Spleen (tissue), 11 donors: ENCODE measurements at regions not wholly inside any gene's neighbourhood (a gene's known extent, or its start where the extent isn't known, plus 50 kb on each side); places are given as distances from the start of the nearest gene placed in this dataset.
"Not testable (repeated sequence)": the region's sequence is repeated elsewhere in the genome, so short reads cannot be mapped to it uniquely, and the experiment has no call there.

Source experiments
- DNase-seq: peaks from one replicate; pipeline ENCODE4 v3.0.0-alpha.2; 2020
- H3K27ac ChIP-seq, 8 donors: fragments of 200-600 bp; sonication (generic) in 7 of 8; 1 replicate in 4 of 8; 2 replicates in 4 of 8; pipeline versions ENCODE4 v1.5.0 to v1.8.0; 2016 to 2021; ENCODE audit warnings: inconsistent platforms in 4 of 8, mild to moderate bottlenecking in 4 of 8, moderate library complexity in 1 of 8
- H3K27me3 ChIP-seq, 7 donors: fragments of 200-600 bp; sonication (generic) in 6 of 7; replicated peaks in 1 of 7; 1 replicate in 4 of 7; 2 replicates in 3 of 7; pipeline versions ENCODE4 v1.5.0 to v1.8.0; 2016 to 2021; ENCODE audit warnings: inconsistent platforms in 3 of 7, mild to moderate bottlenecking in 1 of 7
- H3K36me3 ChIP-seq, 6 donors: fragments of 200-600 bp; sonication (generic) in 5 of 6; 1 replicate in 4 of 6; 2 replicates in 2 of 6; pipeline versions ENCODE4 v1.5.0 to v1.8.0; 2016 to 2021; ENCODE audit warnings: inconsistent platforms in 2 of 6
- H3K4me1 ChIP-seq, 6 donors: fragments of 200-600 bp; sonication (generic) in 5 of 6; 1 replicate in 3 of 6; 2 replicates in 3 of 6; pipeline versions ENCODE4 v1.5.0 to v1.8.0; 2016 to 2021; ENCODE audit warnings: inconsistent platforms in 3 of 6
- H3K4me3 ChIP-seq, 8 donors: fragments of 200-600 bp; sonication (generic) in 7 of 8; 1 replicate in 4 of 8; 2 replicates in 4 of 8; pipeline versions ENCODE4 v1.5.0 to v1.8.0; 2016 to 2021; ENCODE audit warnings: inconsistent platforms in 4 of 8, mild to moderate bottlenecking in 4 of 8, moderate library complexity in 2 of 8
- H3K9me3 ChIP-seq, 8 donors: fragments of 200-600 bp; sonication (generic) in 7 of 8; 1 replicate in 4 of 8; 2 replicates in 4 of 8; pipeline versions ENCODE4 v1.5.0 to v1.8.0; 2016 to 2021; ENCODE audit warnings: inconsistent platforms in 4 of 8
- POLR2A ChIP-seq, 3 donors: fragments of 450-650 bp; IDR thresholded peaks; one replicate each; pipeline ENCODE4 v1.5.1; 2017; ENCODE audit warnings: antibody characterized with exemption in 3 of 3, mild to moderate bottlenecking in 1 of 3
- POLR2AphosphoS5 ChIP-seq, 3 donors: sonication (generic); formaldehyde crosslinking; IDR thresholded peaks; one replicate each; pipeline ENCODE4 v1.5.1; 2017; ENCODE audit warnings: antibody characterized with exemption in 3 of 3
- WGBS, 5 donors: extraction: QIAGEN DNeasy Blood & Tissue Kit in 3 of 5; methylation state at CpG; one replicate each; pipeline versions ENCODE4 v1.1.5 to v1.1.7; 2013 to 2018; 5-methylcytosine and 5-hydroxymethylcytosine counted together
- intact Hi-C: fragments of 100-400 bp; cut with DNase I; formaldehyde crosslinking; loops from one replicate; pipeline ENCODE4 v1.15.0; 2023; ENCODE audit warnings: low total_unique reads
- TF ChIP-seq, protein P1 (sequence below), 11 experiments: fragments of 200-600 bp in 7 of 11; fragments of 450-650 bp in 4 of 11; sonication (generic) in 4 of 11; IDR thresholded peaks in 8 of 11; conservative IDR thresholded peaks in 3 of 11; 1 replicate in 7 of 11; 2 replicates in 4 of 11; pipeline versions ENCODE4 v1.4.0 to v1.8.0; 2016 to 2021; ENCODE audit warnings: antibody characterized with exemption in 11 of 11, inconsistent platforms in 4 of 11, mild to moderate bottlenecking in 1 of 11
- donor health status: healthy with polysubstance abuse.
- donor health status: DM: no; HTN: no; CAD: no; lungs with moderate emphysema.
- donor health status: DM: no; HTN: no; CAD: no.
- donor health status: Bipolar disorder and iron deficiency.
- donor health status: healthy.
- donor health status: DM: no; HTN: no; CAD: no.
- donor health status: DM: yes; HTN: yes; CAD: no.

GRCh38 chr9:64071358-64072253 lies 1213.4 kb downstream of the FOXD4L5 start:
- H3K27me3 ChIP-seq, H3K27ac ChIP-seq, H3K4me1 ChIP-seq, DNase-seq, H3K36me3 ChIP-seq, H3K4me3 ChIP-seq, intact Hi-C loops: not testable (repeated sequence)
- H3K9me3 ChIP-seq: peaks cover 0 to 29% (median 7%) of the 10 kb centered on the region in 8 donors
- 70 to 79% (median 74%) methylated on average over 43 to 72 of the region's 72 CpGs for WGBS, 5 donors

GRCh38 chr9:64070611-64071357 lies 1214.2 kb downstream of the FOXD4L5 start:
- peaks cover 0 to 33% (median 7%) of the 10 kb centered on the region in 8 donors for H3K9me3 ChIP-seq
- H3K36me3 ChIP-seq, H3K4me3 ChIP-seq, DNase-seq, H3K4me1 ChIP-seq, H3K27ac ChIP-seq, intact Hi-C loops, H3K27me3 ChIP-seq: not testable (repeated sequence)
- 77 to 87% (median 78%) methylated on average over 30 to 39 of the region's 39 CpGs for WGBS, 5 donors

- WGBS, 5 donors: 82 to 93% (median 88%) methylated on average over 7 to 13 of the region's 13 CpGs
These were observed 1214.9 kb downstream of the FOXD4L5 start for GRCh38 chr9:64070083-64070482.

DNA sequence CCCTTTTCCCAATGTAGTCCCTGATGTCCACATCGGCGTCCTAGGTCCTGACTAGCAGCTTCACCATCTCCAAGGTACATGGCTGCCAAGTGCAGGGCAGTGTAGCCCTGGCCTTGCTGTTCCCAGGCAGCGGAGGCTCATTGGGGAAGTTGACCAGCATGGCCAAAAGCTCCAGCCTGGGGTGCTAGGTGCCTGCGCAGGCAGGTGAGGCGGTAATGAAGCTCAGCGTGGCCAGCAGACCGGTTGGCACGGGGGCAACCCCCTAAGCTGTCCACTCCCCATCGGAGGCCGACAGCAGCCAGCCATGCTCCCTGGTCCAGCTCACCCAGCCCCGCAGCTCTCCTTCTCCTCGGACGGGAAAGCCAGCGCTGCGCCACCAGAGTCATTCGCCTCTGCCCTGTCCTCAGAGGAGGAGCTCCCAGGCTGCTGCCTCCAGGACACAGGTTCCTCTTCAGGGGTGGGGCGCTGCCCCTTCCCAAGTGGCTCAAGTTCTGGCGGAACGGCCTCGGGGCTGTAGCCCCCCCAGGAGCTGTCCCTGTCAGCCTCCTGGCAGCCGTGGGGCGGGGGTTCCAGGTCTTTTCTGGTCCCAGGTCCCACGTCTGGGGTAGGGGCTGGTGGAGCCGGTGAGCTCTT lies 1218.2 kb downstream of the FOXD4L5 start:
- TF ChIP-seq, protein P1, sequence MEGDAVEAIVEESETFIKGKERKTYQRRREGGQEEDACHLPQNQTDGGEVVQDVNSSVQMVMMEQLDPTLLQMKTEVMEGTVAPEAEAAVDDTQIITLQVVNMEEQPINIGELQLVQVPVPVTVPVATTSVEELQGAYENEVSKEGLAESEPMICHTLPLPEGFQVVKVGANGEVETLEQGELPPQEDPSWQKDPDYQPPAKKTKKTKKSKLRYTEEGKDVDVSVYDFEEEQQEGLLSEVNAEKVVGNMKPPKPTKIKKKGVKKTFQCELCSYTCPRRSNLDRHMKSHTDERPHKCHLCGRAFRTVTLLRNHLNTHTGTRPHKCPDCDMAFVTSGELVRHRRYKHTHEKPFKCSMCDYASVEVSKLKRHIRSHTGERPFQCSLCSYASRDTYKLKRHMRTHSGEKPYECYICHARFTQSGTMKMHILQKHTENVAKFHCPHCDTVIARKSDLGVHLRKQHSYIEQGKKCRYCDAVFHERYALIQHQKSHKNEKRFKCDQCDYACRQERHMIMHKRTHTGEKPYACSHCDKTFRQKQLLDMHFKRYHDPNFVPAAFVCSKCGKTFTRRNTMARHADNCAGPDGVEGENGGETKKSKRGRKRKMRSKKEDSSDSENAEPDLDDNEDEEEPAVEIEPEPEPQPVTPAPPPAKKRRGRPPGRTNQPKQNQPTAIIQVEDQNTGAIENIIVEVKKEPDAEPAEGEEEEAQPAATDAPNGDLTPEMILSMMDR (IDR thresholded peaks at IDR 0.05 in 8 of 11, conservative IDR thresholded peaks at IDR 0.05 in 3 of 11): no peak
- no peak for TF ChIP-seq POLR2AphosphoS5 (IDR thresholded peaks at IDR 0.05)
- no peak for TF ChIP-seq POLR2A (IDR thresholded peaks at IDR 0.05)
- H3K36me3 ChIP-seq: no peaks in the 10 kb centered on the region
- H3K27me3 ChIP-seq: peaks cover 0 to 6% (median 0%) of the 10 kb centered on the region in 7 donors
- intact Hi-C loops: no loop called here
- H3K4me3 ChIP-seq: no peak overlapping the region
- H3K4me1 ChIP-seq: no peaks in the 10 kb centered on the region
- no peak overlapping the region for H3K27ac ChIP-seq
- DNase-seq: no peak
- H3K9me3 ChIP-seq: peaks cover 0 to 43% (median 10%) of the 10 kb centered on the region in 8 donors
- 79 to 85% (median 81%) methylated on average over 8 to 24 of the region's 24 CpGs for WGBS, 5 donors

More at GRCh38 chr9:64070083-64070482, 1214.9 kb downstream of the FOXD4L5 start:
- H3K27ac ChIP-seq, H3K4me1 ChIP-seq, H3K4me3 ChIP-seq, H3K36me3 ChIP-seq, DNase-seq, intact Hi-C loops, H3K27me3 ChIP-seq: not testable (repeated sequence)
- H3K9me3 ChIP-seq: peaks cover 0 to 37% (median 9%) of the 10 kb centered on the region in 8 donors

GRCh38 chr9:64061013-64061627 lies 1223.9 kb downstream of the FOXD4L5 start:
- Histone ChIP-seq H3K27me3 (no peaks in the 10 kb centered on the region), H3K4me3 (no peak overlapping the region), H3K36me3 (no peaks in the 10 kb centered on the region), H3K4me1 (no peaks in the 10 kb centered on the region), H3K27ac (no peak overlapping the region), H3K9me3 (peaks cover 0 to 12% (median 0%) of the 10 kb centered on the region in 8 donors)
- intact Hi-C loops: no loop called here
- TF ChIP-seq, protein P1 (IDR thresholded peaks at IDR 0.05 in 8 of 11, conservative IDR thresholded peaks at IDR 0.05 in 3 of 11): no peak
- TF ChIP-seq POLR2AphosphoS5 (IDR thresholded peaks at IDR 0.05): no peak
- TF ChIP-seq POLR2A (IDR thresholded peaks at IDR 0.05): no peak
- WGBS, 5 donors: 72 to 80% (median 75%) methylated on average over 7 of the region's 7 CpGs
- no peak for DNase-seq

GRCh38 chr9:64058070-64058469 lies 1226.9 kb downstream of the FOXD4L5 start:
- WGBS, 5 donors: 40 to 68% (median 45%) methylated on average over 1 of the region's 1 CpG
- H3K4me1 ChIP-seq, H3K27ac ChIP-seq, H3K27me3 ChIP-seq, H3K9me3 ChIP-seq, H3K36me3 ChIP-seq, intact Hi-C loops, DNase-seq, H3K4me3 ChIP-seq: not testable (repeated sequence)
